ENCODE measurements at regions not wholly inside any gene's neighbourhood (a gene's known extent, or its start where the extent isn't known, plus 50 kb on each side); places are given as distances from the start of the nearest gene placed in this dataset.

- H3K9ac ChIP-seq (ENCODE audit: low read depth in 1 of 2, low read length in 2 of 2): no peak overlapping the region
- no peak overlapping the region for H3K27ac ChIP-seq (ENCODE audit: low read depth in 1 of 2, low read length in 2 of 2)
- DNase-seq (ENCODE audit: low spot score): no peak
- no peak overlapping the region for H3K4me3 ChIP-seq (ENCODE audit: low read depth in 1 of 3, low read length in 3 of 3)
- H3K9me3 ChIP-seq (ENCODE audit: control insufficient read depth in 4 of 4, low read length in 3 of 4): no peaks in the 10 kb centered on the region
- no peaks in the 10 kb centered on the region for H3K4me1 ChIP-seq (ENCODE audit: control insufficient read depth in 4 of 4, insufficient read depth in 4 of 4, low read length in 3 of 4)
- peaks cover 0 to 4% (median 1%) of the 10 kb centered on the region in 4 donors for H3K27me3 ChIP-seq (ENCODE audit: control insufficient read depth in 4 of 4, insufficient read depth in 4 of 4, low read length in 3 of 4)
- 88% methylated on average over 5 of the region's 5 CpGs for WGBS
- H3K36me3 ChIP-seq (ENCODE audit: control insufficient read depth in 4 of 4, insufficient read depth in 3 of 4, low read depth in 1 of 4, low read length in 3 of 4): no peaks in the 10 kb centered on the region
- TF ChIP-seq TAF1 (conservative IDR thresholded peaks at IDR 0.05) (no peak), REST (IDR thresholded peaks at IDR 0.05) (no peak), HNF4G (IDR thresholded peaks at IDR 0.05) (no peak), RAD21 (IDR thresholded peaks at IDR 0.05) (no peak), NR2F2 (IDR thresholded peaks at IDR 0.05) (no peak), JUND (IDR thresholded peaks at IDR 0.05) (no peak), MAX (IDR thresholded peaks at IDR 0.05) (no peak), EGR1 (IDR thresholded peaks at IDR 0.05; ENCODE audit: low read depth in 2 of 2) (no peak), GABPA (IDR thresholded peaks at IDR 0.05 in 1 of 2, conservative IDR thresholded peaks at IDR 0.05 in 1 of 2) (no peak), YY1 (IDR thresholded peaks at IDR 0.05) (no peak), ATF3 (IDR thresholded peaks at IDR 0.05) (no peak), FOXA1 (IDR thresholded peaks at IDR 0.05) (no peak), RXRA (IDR thresholded peaks at IDR 0.05) (no peak), HNF4A (conservative IDR thresholded peaks at IDR 0.05) (no peak), SP1 (IDR thresholded peaks at IDR 0.05) (no peak), ZBTB33 (IDR thresholded peaks at IDR 0.05) (no peak), FOXA2 (IDR thresholded peaks at IDR 0.05) (no peak), CTCF (IDR thresholded peaks at IDR 0.05; ENCODE audit: low read depth, low read length, missing input control) (no peak)
Observed at GRCh38 chr17:77534137-77534536, 393.4 kb downstream of the SEC14L1 start.

All from liver (tissue), 8 donors.